Omental fat pad (tissue), 3 donors: ENCODE measurements at regions not wholly inside any gene's neighbourhood (a gene's known extent, or its start where the extent isn't known, plus 50 kb on each side); places are given as distances from the start of the nearest gene placed in this dataset.

Experiments used
- ATAC-seq: fragments of 150-250 bp; one replicate; pipeline ENCODE4 v1.9.1; 2016; ENCODE audit warnings: mild to moderate bottlenecking, moderate library complexity; ENCODE audit not compliant: low FRiP score
- DNase-seq: peaks from one replicate; pipeline ENCODE4 v3.0.0-alpha.2; 2019; ENCODE audit warnings: low spot score
- CTCF ChIP-seq, 3 donors: fragments of 450-650 bp; IDR thresholded peaks; one replicate each; pipeline ENCODE4 v1.5.1; 2016 to 2017; ENCODE audit warnings: antibody characterized with exemption in 3 of 3, mild to moderate bottlenecking in 3 of 3, moderate library complexity in 2 of 3

- ATAC-seq, result no peak
- TF ChIP-seq CTCF (IDR thresholded peaks at IDR 0.05), result no peak
- no peak for DNase-seq
These were observed 349.4 kb downstream of the HLX start for GRCh38 chr1:221228594-221228993.

- TF ChIP-seq CTCF (IDR thresholded peaks at IDR 0.05), result no peak
- no peak for ATAC-seq
- no peak for DNase-seq
These were observed 351.4 kb downstream of the HLX start for GRCh38 chr1:221230605-221231004.

DNA sequence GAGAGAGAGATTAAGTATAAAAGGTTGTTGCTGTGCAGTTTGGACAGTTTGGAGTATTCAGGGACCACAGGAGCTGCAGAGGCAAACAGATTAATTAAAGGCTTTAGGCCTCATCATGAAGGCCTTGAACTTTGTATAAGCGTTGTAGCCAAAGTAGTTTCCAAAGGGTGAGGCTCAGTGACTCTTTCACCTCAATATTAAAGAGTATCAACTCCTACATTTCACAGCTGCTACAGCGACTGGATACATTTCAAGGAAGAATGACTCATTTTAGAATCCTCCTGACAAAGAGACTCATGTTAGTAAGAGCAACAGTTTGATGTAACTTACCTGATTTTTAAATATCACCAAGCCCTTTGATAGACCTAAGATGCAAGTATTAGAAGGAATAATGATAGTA is 355.5 kb downstream of the HLX start:
- TF ChIP-seq CTCF (IDR thresholded peaks at IDR 0.05), result no peak
- no peak for DNase-seq

DNA sequence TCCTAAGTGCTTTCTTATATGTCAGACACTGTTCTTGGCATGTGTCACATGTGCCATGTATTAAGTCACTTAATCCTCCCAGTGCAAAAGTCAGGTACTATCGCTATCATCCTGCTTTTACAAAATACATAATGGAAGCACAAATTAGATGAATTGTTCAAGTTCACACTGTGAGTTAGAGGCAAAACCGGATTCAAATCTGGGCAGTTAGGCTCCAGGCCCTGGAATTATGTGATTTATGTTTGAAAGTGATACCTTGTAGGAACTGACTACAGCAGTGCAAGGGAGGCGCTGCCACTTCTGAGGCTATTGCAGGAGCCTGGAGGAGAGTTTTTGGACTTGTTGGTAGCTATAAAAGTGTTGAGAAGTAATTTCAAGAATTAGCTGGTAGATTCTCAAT is 358.3 kb downstream of the HLX start:
- DNase-seq, result no peak
- no peak for ATAC-seq
- TF ChIP-seq CTCF (IDR thresholded peaks at IDR 0.05), result no peak

More for the DNA sequence above, 355.5 kb downstream of the HLX start:
- peak; percentile 83 for ATAC-seq

- DNase-seq (no peak), ATAC-seq (no peak)
- TF ChIP-seq CTCF (IDR thresholded peaks at IDR 0.05), result no peak
These were observed 359.9 kb downstream of the HLX start for GRCh38 chr1:221239181-221239580.

DNA sequence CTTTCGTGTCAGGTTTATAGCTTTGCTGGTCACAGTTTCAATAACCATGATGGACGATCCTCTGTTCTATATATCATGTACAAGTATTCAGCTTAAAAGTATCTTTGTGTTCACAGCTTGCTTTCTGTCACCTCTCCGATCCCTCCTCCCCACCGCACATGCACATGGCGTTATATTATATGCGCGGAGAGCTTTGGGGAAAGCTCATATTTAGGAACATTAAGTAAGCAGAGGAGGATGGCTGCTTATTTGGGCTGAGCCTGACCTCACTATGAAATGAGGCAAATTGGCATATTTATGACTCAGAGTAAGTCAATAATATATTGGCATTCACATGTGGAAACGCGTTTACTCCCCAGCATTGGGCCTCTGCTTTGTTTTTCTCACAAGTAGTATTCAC is 360.5 kb downstream of the HLX start:
- no peak for TF ChIP-seq CTCF (IDR thresholded peaks at IDR 0.05)
- no peak for ATAC-seq
- DNase-seq, result no peak

DNA sequence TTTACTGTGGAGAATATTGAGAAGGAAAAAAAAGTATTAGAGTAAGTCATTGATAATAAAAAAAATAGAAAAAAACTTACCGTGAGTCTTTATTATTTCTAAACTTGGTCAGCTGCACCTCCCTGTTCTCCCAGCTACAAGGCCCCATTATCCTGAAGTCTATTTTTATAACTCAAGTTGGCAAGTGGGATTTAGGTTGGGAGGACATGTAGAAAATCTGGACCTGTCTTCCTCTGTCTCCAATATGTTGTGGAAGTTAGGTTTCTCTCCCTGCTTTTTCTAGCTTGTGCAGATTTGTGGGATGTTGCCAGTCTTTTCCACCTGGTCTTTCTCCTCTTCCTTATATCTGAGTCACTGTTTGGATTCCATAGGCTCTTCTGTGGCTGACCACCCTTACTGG is 361.4 kb downstream of the HLX start:
- no peak for ATAC-seq
- no peak for DNase-seq
- no peak for TF ChIP-seq CTCF (IDR thresholded peaks at IDR 0.05)
